GM12875 (cell line): ENCODE measurements at regions not wholly inside any gene's neighbourhood (a gene's known extent, or its start where the extent isn't known, plus 50 kb on each side); places are given as distances from the start of the nearest gene placed in this dataset.

Experiments
- H3K4me3 ChIP-seq: one replicate; pipeline ENCODE4 v1.5.1; 2011; ENCODE audit warnings: low read depth, low read length, control low read depth
- CTCF ChIP-seq: IDR thresholded peaks from 2 replicates; pipeline ENCODE4 v1.5.1; 2011; ENCODE audit warnings: low read depth, mild to moderate bottlenecking, control low read depth, inconsistent platforms, low read length, moderate library complexity, borderline replicate concordance; ENCODE audit not compliant: insufficient read depth

GRCh38 chr16:17729820-17730219, 259.1 kb upstream of the XYLT1 start:
- H3K4me3 ChIP-seq, result no peak overlapping the region
- TF ChIP-seq CTCF, result no peak

DNA sequence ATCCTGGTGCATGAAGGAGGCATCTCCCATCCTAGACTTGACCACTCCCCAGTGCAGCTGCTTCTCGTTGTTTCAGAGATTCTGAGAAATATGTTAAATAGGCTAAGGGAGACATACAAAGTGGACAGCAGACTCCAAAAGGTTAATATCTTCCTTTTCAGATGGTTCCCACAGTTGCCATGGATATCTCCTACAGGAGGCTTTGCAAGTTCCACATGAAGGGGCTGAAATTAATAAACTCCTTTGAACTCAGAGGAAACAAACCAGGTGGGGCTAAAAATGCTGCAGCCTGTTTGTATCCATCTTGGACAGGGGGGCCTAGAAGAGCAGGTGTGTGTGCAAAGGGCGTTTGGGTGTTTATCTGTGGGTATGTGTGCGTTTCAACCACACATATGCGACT, 257.4 kb upstream of the XYLT1 start:
- TF ChIP-seq CTCF, result no peak
- H3K4me3 ChIP-seq, result no peak overlapping the region

DNA sequence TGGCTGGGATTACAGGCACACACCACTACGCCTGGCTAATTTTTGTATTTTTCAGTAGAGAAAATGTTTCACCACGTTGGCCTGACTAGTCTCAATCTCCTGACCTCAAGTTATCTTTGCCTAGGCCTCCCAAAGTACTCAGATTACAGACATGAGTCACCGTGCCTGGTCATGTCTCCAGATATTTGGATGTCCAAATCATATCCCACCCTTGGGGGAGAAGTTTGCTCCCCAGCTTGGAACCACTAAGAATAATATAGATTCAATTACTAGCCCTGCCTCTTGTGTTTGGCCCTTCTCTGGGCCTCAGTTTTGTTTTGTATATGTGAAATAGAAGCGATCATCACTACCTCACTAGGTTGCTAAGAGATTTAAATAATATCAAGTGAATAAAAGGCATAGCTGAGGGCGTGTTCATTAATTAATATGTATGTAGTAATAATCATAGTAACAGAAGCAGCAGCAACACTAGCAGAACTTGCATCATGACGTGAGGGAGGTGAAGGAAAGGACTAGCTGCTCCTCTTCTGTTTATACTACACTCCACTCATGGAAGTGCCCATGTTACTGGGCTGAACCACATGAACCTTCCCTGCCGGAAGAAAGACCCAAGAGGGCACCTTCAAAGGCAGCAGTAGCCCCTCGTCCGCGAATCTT, 253.6 kb upstream of the XYLT1 start:
- H3K4me3 ChIP-seq, result no peak overlapping the region
- TF ChIP-seq CTCF, result no peak

DNA sequence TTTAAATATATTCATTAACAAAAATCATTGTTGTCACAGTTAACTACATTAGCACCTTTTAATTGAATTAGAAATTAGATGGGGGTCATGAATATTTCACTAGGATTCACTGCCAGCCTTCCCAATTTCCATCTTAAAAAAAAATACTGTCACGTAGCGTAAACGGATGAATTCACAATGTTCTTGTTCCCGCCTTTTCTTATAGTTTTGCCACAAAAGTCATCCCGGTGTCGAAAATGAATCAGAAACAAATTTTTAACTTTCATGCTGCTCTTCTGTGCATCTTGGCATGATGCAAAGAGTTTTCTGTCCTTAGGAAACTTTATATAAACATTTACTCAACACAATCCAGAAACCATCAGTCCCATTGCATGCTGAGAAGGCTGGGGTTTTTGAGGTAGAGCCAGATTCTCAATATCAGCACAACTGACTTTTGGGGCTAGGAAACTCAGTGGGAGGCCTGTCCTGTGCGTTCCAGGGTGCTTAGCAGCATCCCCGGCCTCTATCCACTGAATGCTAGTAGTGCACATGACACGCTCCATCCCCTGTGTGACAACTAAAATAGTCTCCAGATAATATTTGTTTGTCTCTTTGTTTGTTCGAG, 252.9 kb upstream of the XYLT1 start:
- no peak for TF ChIP-seq CTCF
- H3K4me3 ChIP-seq, result no peak overlapping the region

GRCh38 chr16:17718495-17718894, 247.7 kb upstream of the XYLT1 start:
- H3K4me3 ChIP-seq, result no peak overlapping the region
- no peak for TF ChIP-seq CTCF

DNA sequence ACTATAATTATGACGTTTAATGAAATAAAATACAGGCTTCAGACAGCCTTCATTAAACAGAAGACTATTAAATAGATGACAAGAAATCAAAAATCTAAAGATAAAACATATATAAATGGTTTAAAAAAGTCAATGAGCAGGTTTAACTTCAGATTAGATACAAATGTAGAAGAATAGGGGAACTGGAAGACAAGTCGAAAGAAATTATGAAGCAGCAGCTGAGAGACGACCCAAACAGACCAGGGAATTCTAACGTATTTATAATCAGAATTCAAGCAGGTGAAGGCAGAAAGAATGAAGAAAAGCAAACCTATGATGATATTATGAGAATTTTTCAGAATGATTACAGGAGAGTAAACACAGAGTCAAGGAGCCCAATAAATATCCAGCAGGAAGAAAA, 235.1 kb upstream of the XYLT1 start:
- TF ChIP-seq CTCF, result no peak
- H3K4me3 ChIP-seq, result no peak overlapping the region

DNA sequence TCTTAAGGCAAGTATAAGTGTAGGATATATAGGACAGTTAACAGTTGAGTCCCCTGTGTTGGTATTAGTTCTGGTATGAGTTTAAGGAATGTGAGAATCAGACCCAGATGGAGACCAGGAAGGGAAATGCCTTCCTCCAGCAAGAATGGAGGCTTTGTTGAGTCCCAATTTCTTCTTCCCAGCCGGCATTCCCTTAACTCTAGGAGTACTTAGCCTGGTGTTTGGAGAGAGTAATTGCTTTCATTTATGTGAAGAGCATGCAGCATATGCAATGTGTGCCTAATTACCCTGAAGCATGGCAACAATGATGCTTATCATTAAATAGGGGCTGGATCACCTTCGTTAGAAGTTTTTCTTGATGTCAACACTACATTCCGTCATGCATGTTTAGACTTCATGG, 225.9 kb upstream of the XYLT1 start:
- TF ChIP-seq CTCF, result no peak
- H3K4me3 ChIP-seq, result no peak overlapping the region
